ENCODE measurements at regions not wholly inside any gene's neighbourhood (a gene's known extent, or its start where the extent isn't known, plus 50 kb on each side); places are given as distances from the start of the nearest gene placed in this dataset.
"Not testable (repeated sequence)": the region's sequence is repeated elsewhere in the genome, so short reads cannot be mapped to it uniquely, and the experiment has no call there.

DNA sequence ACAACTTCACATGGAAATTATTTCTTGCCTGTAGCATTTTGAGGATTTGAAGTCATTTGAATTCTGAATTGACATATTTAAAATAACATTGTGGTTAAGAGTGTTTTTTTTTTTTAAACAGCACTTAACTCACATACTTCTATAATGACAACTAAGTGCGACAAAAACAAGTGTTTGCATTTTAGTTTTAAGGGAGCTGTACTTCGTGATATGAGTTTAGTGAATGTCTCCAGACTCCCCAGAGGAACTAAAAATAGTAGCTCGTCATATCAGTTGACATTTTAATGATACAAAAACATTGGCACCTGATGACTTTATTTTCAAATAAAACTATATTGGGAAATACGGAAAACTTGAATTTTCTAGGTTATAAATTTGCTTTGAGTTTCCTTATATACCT, 389.6 kb upstream of the MON1B start:
- DNase-seq (ENCODE audit: low read depth in 2 of 2), result no peak

DNA sequence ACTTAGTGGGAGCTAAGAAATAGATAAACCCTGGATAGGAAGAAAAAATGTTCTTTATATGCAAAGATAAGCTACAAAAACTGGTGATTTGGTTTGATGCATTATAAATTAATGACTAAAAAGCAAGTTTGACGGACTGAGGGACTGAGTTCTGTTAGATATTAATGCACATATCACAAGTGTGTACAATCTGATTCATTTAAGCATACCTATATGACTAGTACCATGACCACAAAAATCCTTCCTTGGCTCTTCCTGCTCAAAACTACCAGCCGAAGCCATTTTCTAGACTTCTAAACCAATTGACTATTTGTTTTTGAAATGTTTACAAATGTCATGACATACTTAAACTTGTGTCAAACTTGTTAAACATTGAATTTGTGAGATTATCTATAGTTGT, 374.5 kb upstream of the MON1B start:
- DNase-seq (ENCODE audit: low read depth in 2 of 2), result no peak

DNA sequence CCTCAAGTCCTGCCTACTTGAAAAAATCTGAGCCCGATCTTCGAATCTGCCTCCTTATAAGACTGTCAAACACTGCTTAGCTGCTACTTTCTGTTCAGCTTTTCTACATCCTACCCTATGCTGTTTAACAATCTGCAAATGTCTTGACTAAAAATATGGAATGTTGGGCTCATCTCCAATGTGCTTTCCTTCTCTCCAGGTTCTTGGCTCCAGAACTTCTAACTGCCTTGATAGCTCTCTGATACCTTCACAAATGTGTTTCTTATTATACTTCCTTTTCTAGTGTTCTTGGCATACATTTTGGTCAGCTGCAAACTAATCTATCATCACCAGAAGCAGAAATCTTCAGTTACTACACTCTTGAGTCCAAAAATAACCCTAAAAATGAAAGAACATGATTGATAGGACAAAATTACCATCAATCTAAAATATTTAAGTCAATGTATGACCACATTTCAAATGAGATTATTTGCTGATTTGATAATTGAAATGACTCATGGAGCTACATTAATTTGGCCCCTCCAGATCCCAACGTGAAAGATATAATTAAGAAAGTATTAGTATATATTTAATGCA, 372.3 kb upstream of the MON1B start:
- no peak for DNase-seq (ENCODE audit: low read depth in 2 of 2)

DNA sequence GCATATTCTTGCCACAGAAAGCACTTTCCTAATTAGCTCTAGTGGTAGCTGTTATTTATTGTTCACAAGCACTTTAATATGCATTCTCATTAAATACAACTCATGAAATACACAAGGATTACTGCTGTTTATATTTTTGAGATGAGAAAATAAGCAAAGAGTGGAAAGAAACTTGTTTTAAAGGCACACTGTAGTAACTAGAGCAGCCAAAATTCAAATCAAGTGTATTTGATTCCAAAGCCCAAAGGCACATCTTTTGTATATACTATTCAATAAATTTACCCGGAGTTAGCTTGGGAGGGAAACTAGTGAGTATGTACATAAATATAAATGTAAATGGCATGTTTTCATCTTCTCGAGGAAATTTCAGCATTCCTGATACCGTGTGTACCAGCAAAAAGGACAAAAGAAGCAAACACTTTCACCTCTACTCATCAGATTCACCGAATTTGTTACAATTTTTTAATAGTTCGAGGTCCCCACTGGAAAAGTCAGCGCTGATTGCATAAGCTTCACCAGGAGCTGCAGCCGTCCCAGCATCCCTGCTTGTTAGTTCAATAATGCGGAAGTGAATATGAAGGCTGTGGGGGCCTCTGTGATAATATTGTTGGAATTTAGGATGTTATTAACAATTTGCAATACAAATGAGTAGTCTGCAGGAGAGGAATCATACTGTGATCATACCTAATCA, 371.6 kb upstream of the MON1B start:
- no peak for DNase-seq (ENCODE audit: low read depth in 2 of 2)

DNA sequence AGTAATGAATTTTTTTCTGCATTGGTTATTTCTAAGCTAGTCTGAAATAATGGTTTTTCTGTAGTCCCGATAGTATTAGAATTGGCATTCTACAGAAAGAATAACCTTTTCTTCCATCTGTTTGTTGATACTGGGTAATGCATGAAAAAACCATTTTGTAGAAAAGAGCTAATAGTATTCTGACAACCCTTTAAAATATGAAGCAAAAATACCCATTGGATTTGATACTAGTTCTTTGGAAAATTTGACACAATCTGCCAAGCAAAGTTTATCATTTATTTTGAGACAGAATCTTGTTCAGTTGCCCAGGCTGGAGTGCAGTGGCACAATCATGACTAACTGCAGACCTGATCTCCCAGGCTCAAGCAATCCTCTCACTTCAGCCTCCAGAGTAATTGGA, 366.8 kb upstream of the MON1B start:
- DNase-seq (ENCODE audit: low read depth in 2 of 2), result no peak

DNA sequence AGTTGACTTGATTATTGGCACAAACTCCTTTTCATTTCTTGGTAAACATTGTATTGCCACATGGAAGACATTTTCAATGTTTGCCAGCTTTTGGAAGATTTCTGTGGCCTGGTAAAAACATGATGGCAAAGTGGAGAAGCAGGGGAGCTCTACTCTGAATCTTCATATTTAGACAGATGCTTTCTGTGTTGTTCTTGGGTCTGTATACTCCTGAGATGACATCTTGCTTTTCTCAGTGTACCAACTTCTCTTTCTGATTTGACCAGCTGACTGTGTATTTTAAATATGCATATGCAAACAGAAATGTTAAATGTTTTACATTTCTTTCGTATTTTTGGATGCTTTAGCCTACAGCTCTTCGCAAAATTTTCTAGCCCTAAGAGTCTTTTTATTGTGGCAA, 366.2 kb upstream of the MON1B start:
- DNase-seq (ENCODE audit: low read depth in 2 of 2), result no peak

DNA sequence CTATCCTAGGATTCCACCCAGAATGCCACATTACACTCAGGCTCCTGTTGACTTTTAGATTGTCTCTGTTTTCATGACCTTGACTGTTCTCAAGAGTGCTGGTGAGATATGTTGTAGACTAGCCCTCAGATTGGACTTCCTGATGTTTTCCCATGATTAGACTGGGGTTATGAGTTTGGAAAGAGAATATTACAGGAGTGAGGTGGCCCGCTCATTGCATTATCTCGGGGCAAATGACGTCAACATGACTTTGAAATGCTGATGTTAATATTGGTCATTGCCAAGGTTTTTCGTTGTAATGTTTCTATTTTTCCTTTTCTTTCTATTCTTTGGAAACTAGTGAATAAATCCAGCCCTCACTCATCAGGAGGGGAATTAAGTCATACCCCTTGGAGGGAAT, 355.7 kb upstream of the MON1B start:
- DNase-seq (ENCODE audit: low read depth in 2 of 2), result no peak

DNA sequence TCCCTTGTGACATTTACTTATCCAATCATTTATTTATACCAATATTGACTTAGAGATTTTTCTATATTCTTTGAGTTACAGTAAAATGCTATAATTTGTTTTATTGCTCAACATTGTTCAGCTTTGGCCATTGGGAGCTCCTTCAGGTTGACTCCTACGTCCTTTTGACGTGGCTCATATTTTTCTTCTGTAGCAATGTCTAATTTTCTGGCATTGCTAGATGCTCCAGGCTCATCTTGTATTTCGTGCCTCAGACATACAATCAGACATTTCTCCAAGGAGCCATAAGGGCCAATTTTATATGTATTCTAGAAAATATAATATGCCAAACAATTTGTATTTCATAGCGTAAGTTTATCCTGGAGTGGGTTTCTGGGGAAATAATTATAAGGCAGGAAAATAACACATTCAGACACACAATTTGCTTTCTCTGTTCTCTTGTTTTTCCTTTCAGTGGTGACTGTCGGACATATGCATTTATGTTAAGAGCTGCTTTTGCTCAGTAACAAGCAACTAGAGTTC, 355.1 kb upstream of the MON1B start:
- DNase-seq (ENCODE audit: low read depth in 2 of 2), result no peak

DNA sequence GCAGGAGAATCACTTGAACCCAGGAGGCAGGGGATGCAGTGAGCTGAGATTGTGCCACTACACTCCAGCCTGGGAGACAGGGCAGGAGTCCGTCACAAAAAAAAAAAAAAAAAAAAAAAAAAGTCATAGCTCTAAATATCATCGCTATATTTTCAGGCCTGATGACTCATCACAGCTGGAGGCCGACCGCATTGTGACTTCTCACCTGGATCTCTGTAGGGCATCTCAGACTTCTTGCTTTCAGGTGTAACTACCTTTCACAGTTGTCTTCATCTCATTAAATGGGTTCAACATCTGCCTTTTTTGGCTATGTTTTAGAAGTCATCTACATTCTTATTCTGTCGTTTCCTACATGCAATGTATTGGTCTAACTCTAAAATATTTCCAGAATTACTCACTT, 353.1 kb upstream of the MON1B start:
- no peak for DNase-seq (ENCODE audit: low read depth in 2 of 2)

DNA sequence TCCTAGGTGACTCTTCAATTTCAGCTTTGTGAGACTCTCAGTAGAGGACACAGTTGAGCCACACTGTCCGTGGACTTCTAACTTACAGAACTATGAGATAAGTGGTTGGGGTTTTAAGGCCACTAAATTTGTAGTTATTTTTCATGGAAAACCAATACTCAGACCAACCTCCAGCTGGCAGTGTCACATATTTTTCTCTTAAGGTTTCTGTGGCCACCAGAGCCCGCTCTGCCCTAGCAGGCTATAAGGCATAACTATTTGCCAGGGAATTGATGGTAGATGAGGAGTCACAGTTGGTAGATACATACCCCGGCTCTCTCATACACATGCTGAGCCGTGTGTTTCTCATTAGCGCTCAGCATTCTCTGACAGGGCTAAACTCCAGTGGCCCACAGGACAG, 336.8 kb upstream of the MON1B start:
- DNase-seq (ENCODE audit: low read depth in 2 of 2), result no peak

DNA sequence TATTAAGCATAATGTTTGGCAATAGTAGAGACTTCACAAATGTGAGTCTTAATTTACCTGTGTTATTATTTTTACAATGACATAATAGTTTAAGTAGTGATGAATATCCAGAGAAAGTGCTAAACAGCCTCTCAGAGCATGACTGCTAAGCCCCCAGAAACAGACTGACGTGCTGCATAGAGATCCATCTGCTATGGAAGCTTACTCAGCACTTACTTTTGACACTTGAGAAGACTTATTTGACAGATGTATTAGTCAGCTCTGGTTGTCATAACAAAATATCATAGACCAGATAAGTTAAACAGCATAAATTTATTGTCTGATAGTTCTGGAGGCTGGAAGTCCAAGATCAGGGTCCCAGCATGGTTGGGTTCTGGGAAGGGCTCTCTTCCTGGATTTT, 334.9 kb upstream of the MON1B start:
- no peak for DNase-seq (ENCODE audit: low read depth in 2 of 2)

DNA sequence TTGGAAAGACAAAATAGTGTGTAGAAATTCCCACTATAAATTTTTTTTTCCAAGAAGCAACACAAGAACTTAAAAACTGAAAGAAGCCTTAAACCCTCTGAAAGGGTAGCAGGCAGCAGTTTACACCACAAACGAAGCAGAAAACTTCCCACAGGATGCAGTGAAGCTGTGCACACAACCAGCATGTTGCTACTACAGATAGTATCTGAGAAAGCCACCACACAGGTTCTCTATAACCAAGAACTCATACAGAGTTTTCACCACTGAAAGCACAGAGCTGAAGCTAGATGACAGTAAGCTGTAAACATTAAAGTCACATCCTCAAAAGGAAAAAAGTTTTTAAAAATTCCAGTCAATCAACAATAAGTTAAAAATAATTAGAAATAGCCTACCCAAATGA, 333.6 kb upstream of the MON1B start:
- no peak for DNase-seq (ENCODE audit: low read depth in 2 of 2)

DNA sequence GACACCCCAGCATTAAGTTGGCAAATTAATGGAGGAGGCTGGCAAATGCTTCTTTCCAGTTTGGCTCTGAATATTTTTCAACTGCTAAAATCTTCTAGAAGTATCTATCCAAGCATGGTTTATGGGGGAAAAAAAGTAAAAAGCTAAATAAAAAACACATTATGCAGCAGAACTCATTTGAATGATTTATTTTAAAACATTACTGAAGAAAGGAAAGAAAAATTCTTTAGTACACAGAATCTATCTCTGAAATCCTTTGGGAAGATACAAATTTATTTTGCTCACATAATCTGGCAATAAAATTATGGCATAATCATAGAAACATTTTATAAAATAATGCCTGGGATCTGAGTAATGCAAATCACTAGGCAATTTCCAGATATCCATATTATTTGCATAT, 328.1 kb upstream of the MON1B start:
- no peak for DNase-seq (ENCODE audit: low read depth in 2 of 2)

DNA sequence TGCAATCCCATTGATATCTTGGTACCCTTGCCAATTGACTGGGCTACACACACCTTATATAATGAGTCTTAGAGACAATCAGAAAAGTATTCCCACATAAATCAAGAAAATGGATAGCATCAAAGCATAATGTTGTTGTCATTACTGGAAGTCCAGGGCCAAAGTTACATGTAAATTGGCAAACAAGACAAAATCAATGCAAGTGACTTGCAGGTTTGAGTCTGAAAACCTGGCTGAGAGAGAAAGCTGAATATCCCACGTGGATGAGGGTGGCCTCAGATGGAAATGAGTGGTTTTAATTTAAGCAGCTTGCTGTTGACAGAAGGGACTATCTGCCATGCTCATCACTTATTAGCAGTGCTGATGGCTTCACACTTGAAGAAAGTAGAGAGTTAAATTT, 324.0 kb upstream of the MON1B start:
- DNase-seq (ENCODE audit: low read depth in 2 of 2), result no peak

DNA sequence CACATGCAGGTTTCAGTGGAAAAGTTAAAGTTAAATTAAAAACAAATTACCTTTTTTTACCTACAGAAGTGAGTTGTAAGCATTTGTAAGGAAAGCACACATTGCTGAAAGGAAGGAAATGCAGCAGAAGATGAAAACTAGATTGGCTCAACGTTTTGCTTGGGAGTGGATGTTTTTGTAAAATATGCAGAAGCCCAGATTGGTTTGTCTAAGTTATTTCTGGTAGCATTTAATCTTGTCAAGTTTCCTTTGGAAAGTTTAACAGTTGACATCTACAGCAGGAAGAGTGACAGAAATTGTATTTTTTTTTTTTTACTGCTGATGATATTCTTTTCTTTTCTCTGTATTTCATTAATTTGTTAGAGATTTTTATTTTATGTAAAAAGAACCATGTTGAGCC, 315.1 kb upstream of the MON1B start:
- DNase-seq (ENCODE audit: low read depth in 2 of 2), result no peak

DNA sequence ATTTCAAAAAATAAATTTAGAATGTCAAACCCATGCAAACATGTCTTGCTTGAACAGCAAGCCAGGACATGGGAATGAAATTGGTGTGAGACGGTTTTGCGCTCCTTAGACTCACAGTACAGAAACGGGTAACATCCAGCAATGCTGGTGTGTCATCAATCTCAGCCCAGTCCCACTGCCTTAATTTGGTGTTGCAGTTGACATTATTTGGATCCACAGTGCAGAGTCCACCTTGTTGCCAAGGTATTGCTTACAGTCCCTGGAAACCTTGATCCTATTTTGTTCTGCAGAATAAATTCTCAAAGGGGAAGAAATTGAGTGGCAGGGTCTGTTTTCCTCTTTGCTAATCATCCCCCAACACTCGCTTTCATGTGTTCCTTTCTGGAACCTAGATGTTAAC, 311.6 kb upstream of the MON1B start:
- no peak for DNase-seq (ENCODE audit: low read depth in 2 of 2)

DNA sequence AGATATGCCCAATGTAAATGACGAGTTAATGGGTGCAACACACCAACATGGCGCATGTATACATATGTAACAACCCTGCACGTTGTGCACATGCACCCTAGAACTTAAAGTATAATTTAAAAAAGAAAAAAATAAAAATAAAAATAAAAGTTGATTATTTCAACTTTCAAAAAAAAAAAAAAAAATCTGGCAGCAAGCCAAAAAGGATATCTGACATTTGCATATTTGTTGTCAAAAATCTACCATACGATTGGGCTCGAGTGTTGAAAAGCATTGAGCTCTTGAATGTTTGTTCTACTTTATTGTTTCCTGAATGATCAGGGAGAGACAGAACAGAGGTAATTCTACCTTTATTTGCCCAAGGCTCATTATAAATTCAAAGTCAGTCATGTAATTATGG, 310.5 kb upstream of the MON1B start:
- DNase-seq (ENCODE audit: low read depth in 2 of 2), result not testable (repeated sequence)

DNA sequence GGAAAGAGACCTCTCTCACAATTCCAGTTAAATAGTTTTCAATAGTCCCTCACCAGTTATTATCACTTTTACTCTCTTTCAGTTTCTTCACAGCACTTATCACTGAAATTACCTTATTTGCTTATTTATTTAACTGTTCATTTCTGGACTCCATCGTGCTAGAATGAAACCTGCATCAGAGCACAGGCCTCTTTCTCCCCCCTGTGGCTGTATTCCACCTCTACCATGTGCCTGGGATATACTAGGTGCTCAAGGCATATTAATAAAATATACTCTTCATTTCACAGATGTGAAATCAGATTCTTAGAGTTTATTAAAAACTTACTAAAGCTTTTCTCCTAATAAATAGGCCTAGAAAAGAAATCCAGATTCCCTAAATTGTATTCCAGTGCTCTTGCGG, 308.9 kb upstream of the MON1B start:
- no peak for DNase-seq (ENCODE audit: low read depth in 2 of 2)

DNA sequence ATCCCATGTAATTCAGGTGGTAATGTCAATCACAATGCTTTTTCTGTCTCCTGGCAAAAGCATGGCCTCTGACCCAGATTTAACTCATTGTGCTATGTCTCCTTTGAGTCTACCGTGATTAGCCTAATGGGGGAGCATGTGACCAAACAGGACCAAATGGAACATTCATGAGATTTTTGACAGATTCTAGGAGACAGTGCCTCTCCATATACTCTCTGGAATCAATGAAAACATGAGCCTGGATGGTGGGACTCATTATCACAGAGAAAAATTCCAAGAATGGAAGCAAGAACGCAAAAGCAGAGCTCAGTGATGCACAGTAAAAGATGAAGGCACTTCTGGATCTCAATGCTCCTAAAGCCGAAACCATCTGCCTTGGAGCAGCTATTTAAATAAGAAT, 307.9 kb upstream of the MON1B start:
- no peak for DNase-seq (ENCODE audit: low read depth in 2 of 2)

DNA sequence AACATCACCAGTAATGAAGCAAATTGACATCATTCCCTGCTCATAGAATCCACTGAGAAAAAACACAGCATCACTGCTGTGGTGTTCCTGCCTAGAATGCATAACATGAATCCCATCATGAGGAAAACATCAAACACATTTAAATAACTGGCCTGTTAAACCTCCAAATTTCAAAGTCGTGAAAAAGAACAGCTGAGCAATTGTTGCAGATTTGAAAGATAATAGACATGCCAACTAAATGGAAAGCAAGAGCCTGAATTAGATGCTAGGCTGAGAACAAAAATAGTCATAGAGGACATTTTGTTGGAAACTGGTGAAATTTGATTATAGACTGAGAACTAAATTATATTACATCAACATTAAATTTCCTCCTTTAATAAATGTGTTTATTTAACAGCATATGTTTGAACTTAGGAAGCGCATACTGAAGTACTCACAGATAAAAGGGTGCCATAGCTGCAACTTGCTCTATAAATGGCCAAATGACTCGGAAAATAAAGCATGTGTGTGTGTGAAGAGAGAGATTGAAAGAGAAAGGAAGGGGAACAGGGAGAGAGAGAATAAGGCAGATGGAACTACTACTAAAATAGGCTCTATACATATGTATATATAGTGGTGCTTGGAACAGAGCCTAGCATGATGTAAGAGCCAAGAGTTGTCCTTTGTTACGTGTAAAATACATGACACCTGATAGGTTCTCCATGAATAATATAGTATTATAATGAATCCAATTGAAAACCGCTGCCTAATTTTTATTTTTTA, 305.0 kb upstream of the MON1B start:
- DNase-seq (ENCODE audit: low read depth in 2 of 2), result no peak

DNA sequence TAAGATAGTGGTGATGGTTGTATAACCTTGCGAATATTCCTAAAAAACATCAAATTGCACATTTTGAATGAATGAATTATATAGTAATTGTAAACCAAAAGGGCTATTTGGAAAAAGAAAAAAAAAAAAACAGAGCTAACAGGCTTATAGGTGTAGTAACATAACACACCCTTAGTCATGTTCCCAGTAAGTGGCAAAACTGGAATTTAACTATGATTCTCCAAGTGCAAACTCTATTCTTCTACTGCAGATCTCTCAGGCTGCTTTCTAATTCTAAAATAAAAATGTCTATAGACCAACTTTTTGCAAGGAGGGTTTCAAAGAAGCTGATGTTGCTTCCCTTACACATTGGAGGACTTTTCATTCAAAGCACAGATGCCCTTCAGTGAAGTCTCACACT, 293.2 kb upstream of the MON1B start:
- DNase-seq (ENCODE audit: low read depth in 2 of 2), result no peak

DNA sequence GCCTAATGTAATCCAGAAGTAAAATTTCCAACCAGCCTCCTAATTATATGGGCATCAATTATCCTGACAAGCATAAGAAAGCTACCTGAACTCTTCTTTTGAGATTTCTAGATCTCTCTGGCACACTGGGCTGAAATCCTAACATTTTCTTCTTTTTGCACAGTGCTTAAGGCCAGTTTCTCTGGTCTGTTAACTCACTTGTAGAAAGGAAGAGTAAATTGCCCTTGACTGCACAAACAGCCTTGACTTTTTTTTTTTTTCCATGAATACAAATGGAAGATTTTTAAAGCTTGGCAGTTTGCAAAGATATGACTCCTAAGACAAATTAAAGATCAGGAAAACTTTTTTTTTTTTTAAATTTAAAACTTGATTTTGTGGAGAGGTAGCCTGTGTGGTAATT, 291.2 kb upstream of the MON1B start:
- no peak for DNase-seq (ENCODE audit: low read depth in 2 of 2)
